CD4-positive, alpha-beta memory T cell (primary cell): ENCODE measurements at regions not wholly inside any gene's neighbourhood (a gene's known extent, or its start where the extent isn't known, plus 50 kb on each side); places are given as distances from the start of the nearest gene placed in this dataset.

Source experiments
- CTCF ChIA-PET: fragments of 350-600 bp; sonication (Branson Sonifier 250); formaldehyde crosslinking; loops from one replicate; lab custom pipeline; 2021; ENCODE audit warnings: inconsistent platforms; ENCODE audit not compliant: partially characterized antibody; lab: Charles Lee
- POLR2A ChIA-PET: fragments of 350-600 bp; sonication (Branson Sonifier 250); formaldehyde crosslinking; loops from one replicate; lab custom pipeline; 2021; ENCODE audit not compliant: partially characterized antibody; lab: Charles Lee
- DNase-seq, 5 donors: peaks; one replicate each; pipeline versions ENCODE4 v3.0.0 to v3.0.0-alpha.2; 2020 to 2022; ENCODE audit warnings: mixed read lengths in 1 of 5
- H3K27ac ChIP-seq: one replicate; pipeline ENCODE4 v1.7.0; 2013; ENCODE audit warnings: low read depth, low read length
- H3K27me3 ChIP-seq: 2 replicates; pipeline ENCODE4 v1.7.0; 2013; ENCODE audit warnings: mild to moderate bottlenecking, low read length, moderate library complexity; ENCODE audit not compliant: insufficient read depth
- H3K36me3 ChIP-seq: 2 replicates; pipeline ENCODE4 v1.7.0; 2013; ENCODE audit warnings: mild to moderate bottlenecking, low read length, moderate library complexity; ENCODE audit not compliant: insufficient read depth
- H3K4me1 ChIP-seq: 2 replicates; pipeline ENCODE4 v1.7.0; 2013; ENCODE audit warnings: mild to moderate bottlenecking, low read length, moderate library complexity; ENCODE audit not compliant: insufficient read depth
- H3K4me3 ChIP-seq, 2 donors: one replicate each; pipeline ENCODE4 v1.7.0; 2013; ENCODE audit warnings: low read length in 2 of 2, mild to moderate bottlenecking in 1 of 2
- H3K9me3 ChIP-seq, 2 donors: one replicate each; pipeline ENCODE4 v1.7.0; 2013; ENCODE audit warnings: low read length in 2 of 2, control low read depth in 1 of 2; ENCODE audit not compliant: control insufficient read depth in 1 of 2
- H3K27ac Mint-ChIP-seq, 7 donors: one replicate each; pipeline ENCODE4 v1.8.0; 2020 to 2021; ENCODE audit warnings: mixed read lengths in 7 of 7, mild to moderate bottlenecking in 6 of 7, inconsistent platforms in 3 of 7, moderate library complexity in 3 of 7
- H3K27me3 Mint-ChIP-seq, 2 donors: one replicate each; pipeline ENCODE4 v1.8.0; 2020 to 2021; ENCODE audit warnings: mixed read lengths in 2 of 2
- H3K36me3 Mint-ChIP-seq, 2 donors: one replicate each; pipeline ENCODE4 v1.8.0; 2020 to 2021; ENCODE audit warnings: mixed read lengths in 2 of 2, inconsistent platforms in 1 of 2, mild to moderate bottlenecking in 1 of 2
- H3K4me1 Mint-ChIP-seq, 4 donors: one replicate each; pipeline ENCODE4 v1.8.0; 2020 to 2021; ENCODE audit warnings: mixed read lengths in 4 of 4, mild to moderate bottlenecking in 1 of 4
- H3K4me3 Mint-ChIP-seq, 8 donors: one replicate each; pipeline ENCODE4 v1.8.0; 2020 to 2021; ENCODE audit warnings: mixed read lengths in 8 of 8, mild to moderate bottlenecking in 7 of 8, moderate library complexity in 6 of 8, inconsistent platforms in 3 of 8
- H3K9me3 Mint-ChIP-seq, 8 donors: one replicate each; pipeline ENCODE4 v1.8.0; 2020 to 2021; ENCODE audit warnings: mixed read lengths in 8 of 8, mild to moderate bottlenecking in 5 of 8, inconsistent platforms in 3 of 8, moderate library complexity in 1 of 8
- intact Hi-C: fragments of 100-400 bp; cut with micrococcal nuclease; formaldehyde crosslinking; loops from one replicate; pipeline ENCODE4 v1.15.1; 2023

GRCh38 chr5:3201121-3201520, 394.5 kb upstream of the IRX1 start:
- no peaks in the 10 kb centered on the region for H3K36me3 ChIP-seq
- no peaks in the 10 kb centered on the region for H3K27me3 ChIP-seq
- H3K9me3 ChIP-seq: no peaks in the 10 kb centered on the region
- Mint-ChIP-seq H3K4me3 (no peak overlapping the region), H3K36me3 (no peaks in the 10 kb centered on the region), H3K27me3 (peaks cover 0 to 7% of the 10 kb centered on the region in 2 donors), H3K27ac (no peak overlapping the region), H3K9me3 (peaks cover 0 to 8% (median 3%) of the 10 kb centered on the region in 8 donors), H3K4me1 (peaks cover 2 to 7% (median 4%) of the 10 kb centered on the region in 4 donors)
- H3K4me3 ChIP-seq: no peak overlapping the region
- DNase-seq: no peak
- no peak overlapping the region for H3K27ac ChIP-seq
- ChIA-PET CTCF (no interaction called here), POLR2A (no interaction called here)
- H3K4me1 ChIP-seq: no peaks in the 10 kb centered on the region
- intact Hi-C loops: no loop called here

GRCh38 chr5:3199962-3200755, 395.5 kb upstream of the IRX1 start:
- Mint-ChIP-seq H3K27ac (no peak overlapping the region), H3K4me1 (peaks cover 2 to 7% (median 4%) of the 10 kb centered on the region in 4 donors), H3K4me3 (no peak overlapping the region), H3K27me3 (peaks cover 0 to 7% of the 10 kb centered on the region in 2 donors), H3K9me3 (peaks cover 0 to 8% (median 1%) of the 10 kb centered on the region in 8 donors), H3K36me3 (no peaks in the 10 kb centered on the region)
- no peak overlapping the region for H3K27ac ChIP-seq
- intact Hi-C loops: no loop called here
- no peak for DNase-seq
- no peaks in the 10 kb centered on the region for H3K36me3 ChIP-seq
- no peak overlapping the region for H3K4me3 ChIP-seq
- no peaks in the 10 kb centered on the region for H3K27me3 ChIP-seq
- POLR2A ChIA-PET: no interaction called here
- no peaks in the 10 kb centered on the region for H3K9me3 ChIP-seq
- CTCF ChIA-PET: no interaction called here
- no peaks in the 10 kb centered on the region for H3K4me1 ChIP-seq

- Histone ChIP-seq H3K9me3 (no peaks in the 10 kb centered on the region), H3K4me3 (no peak overlapping the region), H3K27ac (no peak overlapping the region), H3K27me3 (no peaks in the 10 kb centered on the region), H3K36me3 (no peaks in the 10 kb centered on the region), H3K4me1 (no peaks in the 10 kb centered on the region)
- Mint-ChIP-seq H3K9me3 (peaks cover 0 to 6% (median 1%) of the 10 kb centered on the region in 8 donors), H3K27ac (no peak overlapping the region), H3K27me3 (peaks cover 0 to 7% of the 10 kb centered on the region in 2 donors), H3K36me3 (no peaks in the 10 kb centered on the region), H3K4me1 (peaks cover 2 to 7% (median 4%) of the 10 kb centered on the region in 4 donors), H3K4me3 (no peak overlapping the region)
- ChIA-PET CTCF (no interaction called here), POLR2A (no interaction called here)
- DNase-seq: no peak
- intact Hi-C loops: no loop called here
These were observed 397.6 kb upstream of the IRX1 start for GRCh38 chr5:3198074-3198449.

- Mint-ChIP-seq H3K9me3 (peaks cover 0 to 5% (median 0%) of the 10 kb centered on the region in 8 donors), H3K4me1 (peaks cover 2 to 7% (median 4%) of the 10 kb centered on the region in 4 donors), H3K27me3 (peaks cover 0 to 6% of the 10 kb centered on the region in 2 donors), H3K4me3 (no peak overlapping the region), H3K27ac (no peak overlapping the region), H3K36me3 (no peaks in the 10 kb centered on the region)
- no peak overlapping the region for H3K27ac ChIP-seq
- no peaks in the 10 kb centered on the region for H3K9me3 ChIP-seq
- no peak for DNase-seq
- ChIA-PET POLR2A (no interaction called here), CTCF (no interaction called here)
- H3K36me3 ChIP-seq: no peaks in the 10 kb centered on the region
- H3K4me1 ChIP-seq: no peaks in the 10 kb centered on the region
- no peak overlapping the region for H3K4me3 ChIP-seq
- intact Hi-C loops: no loop called here
- H3K27me3 ChIP-seq: no peaks in the 10 kb centered on the region
These were observed 398.1 kb upstream of the IRX1 start for GRCh38 chr5:3197304-3198073.

GRCh38 chr5:3195994-3196393, 399.6 kb upstream of the IRX1 start:
- H3K36me3 ChIP-seq: no peaks in the 10 kb centered on the region
- peaks cover 2 to 7% (median 4%) of the 10 kb centered on the region in 4 donors for H3K4me1 Mint-ChIP-seq
- no peak overlapping the region for H3K4me3 ChIP-seq
- no peaks in the 10 kb centered on the region for H3K9me3 ChIP-seq
- CTCF ChIA-PET: no interaction called here
- peaks cover 0 to 6% of the 10 kb centered on the region in 2 donors for H3K27me3 Mint-ChIP-seq
- no peak for DNase-seq
- intact Hi-C loops: no loop called here
- no peaks in the 10 kb centered on the region for H3K36me3 Mint-ChIP-seq
- no peak overlapping the region for H3K27ac ChIP-seq
- no peak overlapping the region for H3K27ac Mint-ChIP-seq
- H3K27me3 ChIP-seq: no peaks in the 10 kb centered on the region
- no peaks in the 10 kb centered on the region for H3K4me1 ChIP-seq
- H3K9me3 Mint-ChIP-seq: peaks cover 0 to 4% (median 0%) of the 10 kb centered on the region in 8 donors
- POLR2A ChIA-PET: no interaction called here
- no peak overlapping the region for H3K4me3 Mint-ChIP-seq

GRCh38 chr5:3194684-3195083, 400.9 kb upstream of the IRX1 start:
- Mint-ChIP-seq H3K4me1 (peaks cover 2 to 7% (median 4%) of the 10 kb centered on the region in 4 donors), H3K9me3 (peaks cover 0 to 5% (median 0%) of the 10 kb centered on the region in 8 donors), H3K36me3 (no peaks in the 10 kb centered on the region), H3K4me3 (no peak overlapping the region), H3K27ac (no peak overlapping the region), H3K27me3 (peaks cover 0 to 6% of the 10 kb centered on the region in 2 donors)
- Histone ChIP-seq H3K36me3 (no peaks in the 10 kb centered on the region), H3K27me3 (no peaks in the 10 kb centered on the region), H3K4me3 (no peak overlapping the region), H3K27ac (no peak overlapping the region), H3K9me3 (no peaks in the 10 kb centered on the region), H3K4me1 (no peaks in the 10 kb centered on the region)
- intact Hi-C loops: no loop called here
- ChIA-PET POLR2A (no interaction called here), CTCF (no interaction called here)
- no peak for DNase-seq

GRCh38 chr5:3194271-3194670, 401.4 kb upstream of the IRX1 start:
- Mint-ChIP-seq H3K27me3 (peaks cover 0 to 6% of the 10 kb centered on the region in 2 donors), H3K27ac (no peak overlapping the region), H3K4me3 (no peak overlapping the region), H3K36me3 (no peaks in the 10 kb centered on the region), H3K9me3 (peaks cover 0 to 5% (median 0%) of the 10 kb centered on the region in 8 donors), H3K4me1 (peaks cover 2 to 7% (median 4%) of the 10 kb centered on the region in 4 donors)
- intact Hi-C loops: no loop called here
- DNase-seq: no peak
- H3K9me3 ChIP-seq: no peaks in the 10 kb centered on the region
- H3K27me3 ChIP-seq: no peaks in the 10 kb centered on the region
- POLR2A ChIA-PET: no interaction called here
- CTCF ChIA-PET: no interaction called here
- H3K4me1 ChIP-seq: no peaks in the 10 kb centered on the region
- H3K27ac ChIP-seq: no peak overlapping the region
- no peak overlapping the region for H3K4me3 ChIP-seq
- H3K36me3 ChIP-seq: no peaks in the 10 kb centered on the region
